Esophagus muscularis mucosa (tissue), 4 donors: ENCODE measurements at regions not wholly inside any gene's neighbourhood (a gene's known extent, or its start where the extent isn't known, plus 50 kb on each side); places are given as distances from the start of the nearest gene placed in this dataset.

Experiments used
- DNase-seq: peaks from one replicate; pipeline ENCODE4 v3.0.0-alpha.2; 2017; ENCODE audit errors: extremely low spot score
- H3K27ac ChIP-seq, 4 donors: fragments of 200-600 bp; sonication (generic); replicated peaks in 1 of 4; 1 replicate in 3 of 4; 2 replicates in 1 of 4; pipeline ENCODE4 v1.5.1; 2016 to 2019; ENCODE audit warnings: mild to moderate bottlenecking in 1 of 4
- H3K27me3 ChIP-seq, 4 donors: fragments of 200-600 bp; sonication (generic); one replicate each; pipeline versions ENCODE4 v1.5.1 to v1.6.0; 2016 to 2019
- H3K36me3 ChIP-seq, 4 donors: fragments of 200-600 bp; sonication (generic); one replicate each; pipeline ENCODE4 v1.5.1; 2016 to 2019
- H3K4me1 ChIP-seq, 4 donors: fragments of 200-600 bp; sonication (generic); one replicate each; pipeline ENCODE4 v1.5.1; 2016 to 2019
- H3K4me3 ChIP-seq, 4 donors: fragments of 200-600 bp; sonication (generic); 1 replicate in 2 of 4; 2 replicates in 2 of 4; pipeline ENCODE4 v1.5.1; 2016 to 2019; ENCODE audit warnings: mild to moderate bottlenecking in 4 of 4, moderate library complexity in 1 of 4
- H3K9me3 ChIP-seq, 4 donors: fragments of 200-600 bp; sonication (generic); 1 replicate in 3 of 4; 2 replicates in 1 of 4; pipeline ENCODE4 v1.5.1; 2016 to 2019
- CTCF ChIP-seq, 3 experiments: fragments of 200-600 bp in 2 of 3; fragments of 450-650 bp in 1 of 3; sonication (generic) in 2 of 3; IDR thresholded peaks; one replicate each; pipeline ENCODE4 v1.5.1; 2017 to 2019; ENCODE audit warnings: antibody characterized with exemption in 3 of 3, mild to moderate bottlenecking in 2 of 3, moderate library complexity in 1 of 3
- EP300 ChIP-seq: sonication (generic); formaldehyde crosslinking; IDR thresholded peaks from one replicate; pipeline ENCODE4 v1.6.1; 2017; ENCODE audit warnings: antibody characterized with exemption
- POLR2A ChIP-seq: fragments of 450-650 bp; IDR thresholded peaks from one replicate; pipeline ENCODE4 v1.6.1; 2017; ENCODE audit warnings: antibody characterized with exemption, moderate library complexity, mild to moderate bottlenecking, low read depth
- POLR2AphosphoS5 ChIP-seq, 2 donors: sonication (generic); formaldehyde crosslinking; IDR thresholded peaks; one replicate each; pipeline ENCODE4 v1.6.1; 2017; ENCODE audit warnings: antibody characterized with exemption in 2 of 2
- WGBS: methylation state at CpG from one replicate; pipeline ENCODE4 v1.1.5; 2018; 5-methylcytosine and 5-hydroxymethylcytosine counted together
- intact Hi-C: fragments of 100-400 bp; cut with DNase I; formaldehyde crosslinking; loops from one replicate; pipeline ENCODE4 v1.15.1; 2023

- intact Hi-C loops = no loop called here
- DNase-seq = peak; percentile 68
- 79% methylated on average over 9 of the region's 9 CpGs for WGBS
Observed at GRCh38 chr9:93830606-93831005, 124.5 kb downstream of the BARX1 start.

GRCh38 chr9:93830012-93830596, 125.1 kb downstream of the BARX1 start:
- Histone ChIP-seq H3K9me3 (peaks cover 0 to 4% (median 0%) of the 10 kb centered on the region in 4 donors), H3K27me3 (peaks cover 0 to 24% (median 0%) of the 10 kb centered on the region in 4 donors), H3K4me1 (peaks cover 10 to 42% (median 36%) of the 10 kb centered on the region in 4 donors), H3K4me3 (no peak overlapping the region), H3K36me3 (no peaks in the 10 kb centered on the region), H3K27ac (no peak overlapping the region)
- intact Hi-C loops = no loop called here
- TF ChIP-seq EP300 (no peak), CTCF (IDR thresholded peaks at IDR 0.05) (no peak), POLR2A (no peak), POLR2AphosphoS5 (IDR thresholded peaks at IDR 0.05) (no peak)
- 51% methylated on average over 8 of the region's 8 CpGs for WGBS
- peak; percentile 72 for DNase-seq

More at GRCh38 chr9:93830606-93831005, 124.5 kb downstream of the BARX1 start:
- Histone ChIP-seq H3K4me1 (peaks cover 10 to 42% (median 36%) of the 10 kb centered on the region in 4 donors), H3K36me3 (no peaks in the 10 kb centered on the region), H3K27ac (no peak overlapping the region), H3K4me3 (no peak overlapping the region), H3K9me3 (peaks cover 0 to 4% (median 0%) of the 10 kb centered on the region in 4 donors), H3K27me3 (peaks cover 0 to 20% (median 0%) of the 10 kb centered on the region in 4 donors)
- TF ChIP-seq POLR2AphosphoS5 (IDR thresholded peaks at IDR 0.05) (no peak), EP300 (no peak), CTCF (IDR thresholded peaks at IDR 0.05) (no peak), POLR2A (no peak)

GRCh38 chr9:93829271-93830011, 125.7 kb downstream of the BARX1 start:
- H3K36me3 ChIP-seq = no peaks in the 10 kb centered on the region
- 83% methylated on average over 14 of the region's 15 CpGs for WGBS
- H3K4me1 ChIP-seq = peaks cover 10 to 42% (median 36%) of the 10 kb centered on the region in 4 donors
- peaks cover 0 to 29% (median 0%) of the 10 kb centered on the region in 4 donors for H3K27me3 ChIP-seq
- DNase-seq = peak; percentile 78
- H3K9me3 ChIP-seq = peaks cover 0 to 4% (median 0%) of the 10 kb centered on the region in 4 donors
- H3K4me3 ChIP-seq = no peak overlapping the region
- intact Hi-C loops = loop anchor here (5.0 kb wide), 1 partner anchor 133 kb away; no protein-coding TSS in a partner anchor
- TF ChIP-seq CTCF (IDR thresholded peaks at IDR 0.05) (no peak), POLR2AphosphoS5 (IDR thresholded peaks at IDR 0.05) (no peak), POLR2A (no peak), EP300 (no peak)
- H3K27ac ChIP-seq = no peak overlapping the region

GRCh38 chr9:93828331-93829097, 126.6 kb downstream of the BARX1 start:
- TF ChIP-seq CTCF (IDR thresholded peaks at IDR 0.05) (no peak), POLR2A (no peak), POLR2AphosphoS5 (IDR thresholded peaks at IDR 0.05) (no peak), EP300 (no peak)
- Histone ChIP-seq H3K27me3 (peaks cover 0 to 36% (median 0%) of the 10 kb centered on the region in 4 donors), H3K4me1 (peaks cover 10 to 42% (median 36%) of the 10 kb centered on the region in 4 donors), H3K4me3 (peak overlapping the region in 2 of 4 donors; percentile 45 to 53), H3K27ac (peak overlapping the region in 3 of 4 donors; percentile 61 to 69 (median 66)), H3K36me3 (no peaks in the 10 kb centered on the region), H3K9me3 (peaks cover 0 to 3% (median 0%) of the 10 kb centered on the region in 4 donors)
- peak; percentile 74 for DNase-seq
- intact Hi-C loops = loop anchor here (5.0 kb wide), 1 partner anchor 134 kb away; no protein-coding TSS in a partner anchor
- 72% methylated on average over 8 of the region's 13 CpGs for WGBS
